Dedifferentiated amniotic fluid mesenchymal stem cell (primary cell): ENCODE measurements at regions not wholly inside any gene's neighbourhood (a gene's known extent, or its start where the extent isn't known, plus 50 kb on each side); places are given as distances from the start of the nearest gene placed in this dataset.
"Not testable (repeated sequence)": the region's sequence is repeated elsewhere in the genome, so short reads cannot be mapped to it uniquely, and the experiment has no call there.

Source experiments
- DNase-seq: peaks from one replicate; pipeline ENCODE4 v3.0.0-alpha.2; 2016; ENCODE audit errors: extremely low spot score

GRCh38 chr6:6812427-6812826, 223.9 kb downstream of the LY86 start:
- DNase-seq: no peak

- DNase-seq: no peak
Observed at GRCh38 chr6:6815732-6816131, 227.2 kb downstream of the LY86 start.

GRCh38 chr6:6816716-6817115, 228.2 kb downstream of the LY86 start:
- no peak for DNase-seq

- no peak for DNase-seq
Observed at GRCh38 chr6:6818078-6818639, 229.6 kb downstream of the LY86 start.

GRCh38 chr6:6820641-6821238, 232.2 kb downstream of the LY86 start:
- no peak for DNase-seq

- DNase-seq: no peak
Observed at GRCh38 chr6:6821639-6822261, 233.2 kb downstream of the LY86 start.

- DNase-seq: no peak
Observed at GRCh38 chr6:6823030-6823429, 234.5 kb downstream of the LY86 start.

GRCh38 chr6:6823568-6824224, 235.2 kb downstream of the LY86 start:
- DNase-seq: no peak

GRCh38 chr6:6824381-6824780, 235.9 kb downstream of the LY86 start:
- no peak for DNase-seq

- no peak for DNase-seq
Observed at GRCh38 chr6:6825193-6825784, 236.8 kb downstream of the LY86 start.

- DNase-seq: no peak
Observed at GRCh38 chr6:6826095-6826901, 237.8 kb downstream of the LY86 start.

- no peak for DNase-seq
Observed at GRCh38 chr6:6826961-6827360, 238.4 kb downstream of the LY86 start.

- no peak for DNase-seq
Observed at GRCh38 chr6:6829872-6830685, 241.6 kb downstream of the LY86 start.

GRCh38 chr6:6830686-6831063, 242.2 kb downstream of the LY86 start:
- not testable (repeated sequence) for DNase-seq

GRCh38 chr6:6832439-6832838, 243.9 kb downstream of the LY86 start:
- DNase-seq: no peak

GRCh38 chr6:6834356-6835222, 246.1 kb downstream of the LY86 start:
- no peak for DNase-seq

GRCh38 chr6:6835223-6835503, 246.6 kb downstream of the LY86 start:
- no peak for DNase-seq

GRCh38 chr6:6836609-6837406, 248.3 kb downstream of the LY86 start:
- DNase-seq: no peak

- DNase-seq: no peak
Observed at GRCh38 chr6:6837541-6838080, 249.1 kb downstream of the LY86 start.
